Tibial nerve (tissue), 4 donors: ENCODE measurements at regions not wholly inside any gene's neighbourhood (a gene's known extent, or its start where the extent isn't known, plus 50 kb on each side); places are given as distances from the start of the nearest gene placed in this dataset.

Source experiments
- EP300 ChIP-seq, 2 donors: sonication (generic); formaldehyde crosslinking; IDR thresholded peaks; one replicate each; pipeline ENCODE4 v1.6.1; 2017; ENCODE audit warnings: antibody characterized with exemption in 2 of 2, mild to moderate bottlenecking in 1 of 2
- POLR2A ChIP-seq, 2 donors: fragments of 450-650 bp; IDR thresholded peaks; one replicate each; pipeline ENCODE4 v1.6.1; 2017; ENCODE audit warnings: antibody characterized with exemption in 2 of 2, mild to moderate bottlenecking in 2 of 2, moderate library complexity in 2 of 2
- TF ChIP-seq, protein P1 (sequence below), 5 experiments: fragments of 200-600 bp in 3 of 5; fragments of 450-650 bp in 2 of 5; sonication (generic) in 3 of 5; IDR thresholded peaks; one replicate each; pipeline ENCODE4 v1.5.1; 2016 to 2019; ENCODE audit warnings: antibody characterized with exemption in 5 of 5, mild to moderate bottlenecking in 3 of 5, moderate library complexity in 2 of 5

DNA sequence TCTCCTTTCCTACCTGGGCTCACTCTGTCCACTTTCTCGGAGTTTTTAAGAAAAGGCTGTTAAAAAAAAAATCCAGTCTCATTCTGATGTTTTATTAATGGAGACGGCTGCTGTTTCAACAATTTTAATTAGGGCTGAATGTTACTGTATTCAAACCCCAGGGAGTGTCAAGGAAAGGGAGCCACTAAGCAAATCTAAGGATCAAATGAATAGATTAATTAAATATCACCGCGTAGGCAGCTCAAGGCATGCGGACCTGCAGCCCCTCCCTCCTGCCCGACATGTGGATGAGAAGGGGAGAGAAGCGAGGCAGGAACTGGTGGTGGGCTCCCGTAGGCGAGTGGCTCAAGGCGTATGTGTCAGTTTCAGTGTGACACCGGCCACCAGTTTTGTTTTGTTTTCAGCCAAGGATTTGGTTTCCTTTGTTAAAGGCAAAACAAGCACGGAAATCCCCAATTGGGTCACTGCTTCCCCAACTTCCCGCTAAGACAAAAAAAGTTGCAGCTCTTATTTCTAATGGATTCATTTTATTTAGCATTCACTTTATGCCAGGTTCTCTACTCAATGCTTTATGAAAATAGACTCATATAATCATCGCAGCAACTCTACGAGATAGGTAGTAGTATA is 110.6 kb downstream of the GP2 start:
- TF ChIP-seq POLR2A (IDR thresholded peaks at IDR 0.05): no peak
- TF ChIP-seq, protein P1, sequence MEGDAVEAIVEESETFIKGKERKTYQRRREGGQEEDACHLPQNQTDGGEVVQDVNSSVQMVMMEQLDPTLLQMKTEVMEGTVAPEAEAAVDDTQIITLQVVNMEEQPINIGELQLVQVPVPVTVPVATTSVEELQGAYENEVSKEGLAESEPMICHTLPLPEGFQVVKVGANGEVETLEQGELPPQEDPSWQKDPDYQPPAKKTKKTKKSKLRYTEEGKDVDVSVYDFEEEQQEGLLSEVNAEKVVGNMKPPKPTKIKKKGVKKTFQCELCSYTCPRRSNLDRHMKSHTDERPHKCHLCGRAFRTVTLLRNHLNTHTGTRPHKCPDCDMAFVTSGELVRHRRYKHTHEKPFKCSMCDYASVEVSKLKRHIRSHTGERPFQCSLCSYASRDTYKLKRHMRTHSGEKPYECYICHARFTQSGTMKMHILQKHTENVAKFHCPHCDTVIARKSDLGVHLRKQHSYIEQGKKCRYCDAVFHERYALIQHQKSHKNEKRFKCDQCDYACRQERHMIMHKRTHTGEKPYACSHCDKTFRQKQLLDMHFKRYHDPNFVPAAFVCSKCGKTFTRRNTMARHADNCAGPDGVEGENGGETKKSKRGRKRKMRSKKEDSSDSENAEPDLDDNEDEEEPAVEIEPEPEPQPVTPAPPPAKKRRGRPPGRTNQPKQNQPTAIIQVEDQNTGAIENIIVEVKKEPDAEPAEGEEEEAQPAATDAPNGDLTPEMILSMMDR (IDR thresholded peaks at IDR 0.05): no peak
- no peak for TF ChIP-seq EP300 (IDR thresholded peaks at IDR 0.05)
